NCI-H69 (cell line): ENCODE measurements at regions not wholly inside any gene's neighbourhood (a gene's known extent, or its start where the extent isn't known, plus 50 kb on each side); places are given as distances from the start of the nearest gene placed in this dataset.
A peak's percentile ranks its signal among the peaks of the same experiment; 100 is the strongest.

ENCODE experiments used
- DNase-seq: peaks from one replicate; lab custom pipeline; 2025; lab: John Stamatoyannopoulos, UW

DNA sequence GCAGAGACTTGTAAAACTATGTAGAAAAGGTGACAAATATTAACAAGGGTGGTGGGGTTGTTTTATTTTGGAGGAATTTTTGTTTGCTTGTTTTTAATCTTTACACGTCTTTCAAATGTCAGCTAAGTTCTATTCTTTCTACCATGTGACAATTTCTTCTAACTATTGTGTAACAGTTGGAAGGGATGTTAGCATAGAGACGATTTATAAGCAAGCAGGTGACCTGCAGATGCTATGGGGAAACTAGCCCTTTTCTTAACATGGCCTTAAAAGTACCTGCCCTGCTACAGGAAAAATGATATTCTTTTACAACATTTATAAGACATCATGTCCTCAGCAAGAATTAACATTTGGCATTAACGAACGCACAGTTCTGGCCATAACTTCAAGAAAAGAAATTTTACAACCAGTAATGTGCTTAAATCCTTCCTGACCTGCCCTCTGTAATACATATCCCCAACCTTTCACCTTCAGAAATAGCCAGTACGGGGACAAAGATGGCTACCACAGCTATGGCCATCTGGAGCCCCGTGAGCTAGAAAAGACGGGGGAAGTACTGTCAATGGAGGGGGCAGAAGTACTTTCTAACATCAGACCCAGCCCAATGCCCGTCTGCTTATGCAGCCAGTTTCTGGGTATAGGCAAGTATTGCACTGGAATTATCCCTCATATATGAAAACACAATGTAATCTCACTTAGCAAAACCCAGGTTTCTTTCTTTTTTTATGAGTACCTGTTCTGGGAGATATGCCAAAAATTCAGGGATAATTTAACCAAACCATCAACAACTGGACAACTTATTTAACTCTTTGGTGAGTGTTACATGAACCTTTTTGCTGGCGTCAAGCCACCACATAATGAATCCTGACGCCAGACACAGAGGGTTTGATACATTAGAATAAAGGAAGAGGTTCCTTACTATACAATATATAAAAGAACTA lies 67.7 kb upstream of the NR2F2 start:
- DNase-seq, result no peak

DNA sequence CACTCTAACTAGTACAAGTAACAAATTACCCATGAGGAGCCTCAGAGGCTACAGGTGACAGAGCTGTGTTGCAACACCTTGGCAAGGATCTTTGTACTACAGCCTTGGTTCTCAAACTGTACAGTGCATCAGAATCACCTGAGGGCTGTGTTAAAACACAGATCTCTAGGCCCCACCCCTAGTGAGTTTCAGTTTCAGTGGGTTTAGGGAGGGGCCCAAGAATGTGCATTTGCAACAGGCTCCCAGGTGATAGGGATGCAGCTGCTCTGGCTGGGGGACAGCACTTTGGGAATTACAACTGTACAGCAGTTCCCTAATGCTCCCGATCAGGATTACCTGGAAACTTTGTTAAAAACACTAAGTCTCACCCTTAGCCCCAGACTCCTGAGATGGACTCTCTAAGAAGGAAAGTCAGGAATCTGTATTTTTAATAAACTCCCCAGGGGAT lies 66.1 kb upstream of the NR2F2 start:
- no peak for DNase-seq

DNA sequence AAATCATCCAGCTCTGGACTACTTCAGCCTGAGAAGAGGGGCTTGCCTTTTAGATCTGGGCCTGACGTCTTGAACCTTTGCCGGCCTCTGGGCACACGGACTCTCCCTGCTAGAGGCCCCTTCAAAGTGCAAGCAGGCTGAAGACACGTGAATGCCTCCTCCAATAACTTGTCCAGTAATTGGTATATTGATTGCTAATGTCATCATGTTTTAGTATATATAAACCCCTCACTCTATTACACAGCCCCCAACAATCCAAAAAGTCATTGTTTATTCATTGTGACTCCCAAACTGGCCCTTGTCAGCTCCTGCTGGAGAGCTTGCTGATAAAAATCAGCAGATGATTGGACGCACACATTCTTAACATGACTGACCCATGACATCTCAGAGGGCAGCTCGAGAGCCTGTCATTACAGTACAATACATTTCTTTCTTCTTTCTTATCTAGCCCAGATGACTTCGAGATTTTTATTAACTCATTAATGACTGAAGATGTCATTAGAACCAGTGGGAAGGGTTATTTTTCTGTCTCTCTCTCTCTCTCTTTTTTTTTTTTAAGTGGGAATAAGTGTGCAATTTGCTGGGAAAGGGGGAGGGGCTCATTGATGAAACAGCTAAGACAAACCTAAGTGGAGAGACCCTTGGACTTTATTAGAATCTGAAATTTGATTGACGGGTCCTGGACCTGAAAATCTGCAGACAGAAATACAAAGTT lies 65.5 kb upstream of the NR2F2 start:
- no peak for DNase-seq

DNA sequence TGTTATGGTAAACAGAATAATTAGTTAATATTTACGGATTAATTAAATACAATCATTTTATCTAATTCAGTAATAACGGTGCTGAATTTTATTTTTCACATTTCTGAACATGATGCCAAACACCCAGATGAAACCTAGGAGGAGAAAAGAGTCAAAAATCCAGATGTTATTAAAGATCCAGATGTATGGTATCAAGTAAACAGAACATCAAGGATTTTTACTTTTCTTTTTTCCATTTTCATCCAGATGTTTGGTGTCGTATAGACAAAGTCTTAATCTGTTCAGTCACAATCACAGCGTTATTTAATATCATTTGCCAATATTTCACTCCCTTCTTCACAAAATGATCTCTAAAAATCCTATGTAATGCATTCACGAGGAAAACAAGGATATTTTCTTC lies 64.0 kb upstream of the NR2F2 start:
- no peak for DNase-seq

DNA sequence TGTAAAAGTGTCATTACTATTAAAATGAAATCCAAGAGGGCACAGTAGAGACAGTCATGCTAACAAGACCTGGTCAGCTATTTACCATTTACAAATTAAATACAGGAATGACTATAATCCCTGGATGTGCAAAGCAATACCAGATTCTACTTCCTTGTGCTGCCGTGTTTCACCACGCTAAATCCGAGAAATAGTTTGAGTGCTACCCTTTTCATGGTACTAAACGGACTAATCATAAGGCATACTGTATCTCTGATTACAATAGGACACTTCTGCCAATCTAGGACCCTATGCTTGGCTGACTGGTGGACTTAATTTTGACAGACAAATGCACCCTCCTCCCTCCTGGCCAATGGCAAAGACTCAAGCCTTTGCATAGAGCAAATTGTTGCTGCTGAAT lies 63.0 kb upstream of the NR2F2 start:
- DNase-seq, result no peak

DNA sequence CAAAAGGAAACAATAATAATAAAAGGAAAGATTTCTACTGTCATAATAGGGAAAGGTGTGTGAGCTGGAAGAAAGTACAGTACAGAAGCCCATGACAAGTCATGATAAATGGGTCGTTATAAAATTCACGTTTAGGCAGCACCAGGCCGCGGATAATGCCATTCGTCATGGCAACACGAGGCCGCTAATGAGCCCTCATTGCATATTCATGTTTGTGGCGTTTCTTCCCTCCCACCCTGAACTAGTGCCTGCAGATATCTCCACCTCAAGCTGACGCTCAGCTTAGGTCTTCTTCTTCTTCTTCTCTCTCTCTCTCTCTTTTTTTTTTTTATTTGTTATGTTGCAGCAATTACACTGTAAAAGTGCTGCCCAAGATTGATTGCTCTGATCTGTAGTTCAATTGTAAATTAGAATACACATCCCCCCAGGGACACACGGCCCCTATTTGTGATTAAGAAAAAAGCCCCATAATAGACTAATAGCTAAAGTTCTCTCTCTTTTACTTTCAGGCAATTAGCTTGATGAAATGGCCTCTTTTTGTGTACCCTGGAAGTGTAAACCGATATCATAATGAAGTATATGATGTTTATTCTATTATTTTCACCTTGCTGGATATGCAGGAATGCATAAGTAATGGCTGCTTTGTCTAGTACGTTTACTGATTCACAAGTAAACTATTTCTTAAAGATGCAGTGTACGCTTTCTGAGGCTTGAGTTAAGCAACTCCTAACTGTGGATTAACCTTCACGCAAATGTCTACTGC lies 61.9 kb upstream of the NR2F2 start:
- DNase-seq, result peak; percentile 1

DNA sequence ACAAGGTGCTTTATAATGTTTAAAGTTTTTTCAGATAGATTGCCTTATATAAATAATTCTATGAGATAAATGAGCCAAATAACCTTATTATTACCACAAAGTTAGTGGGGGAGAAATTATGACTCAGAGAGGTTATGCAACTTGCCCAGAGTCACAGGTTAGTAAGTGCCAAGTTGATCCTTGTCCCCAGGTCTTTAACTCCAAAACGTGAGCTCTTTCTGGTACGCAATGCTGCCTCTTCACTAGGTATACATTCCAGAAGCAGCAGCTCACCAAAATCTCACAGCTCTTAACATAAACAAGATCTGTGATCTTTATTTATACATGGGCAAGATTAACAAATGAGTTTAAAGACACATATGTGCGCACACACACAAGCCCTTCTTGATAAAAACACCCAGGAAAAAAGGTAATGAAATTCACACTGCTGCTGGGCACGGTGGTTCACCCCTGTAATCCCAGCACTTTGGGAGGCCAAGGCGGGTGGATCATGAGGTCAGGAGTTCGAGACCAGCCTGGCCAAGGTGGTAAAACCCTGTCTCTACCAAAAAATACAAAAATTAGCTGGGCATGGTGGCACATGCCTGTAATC lies 59.8 kb upstream of the NR2F2 start:
- DNase-seq, result no peak

DNA sequence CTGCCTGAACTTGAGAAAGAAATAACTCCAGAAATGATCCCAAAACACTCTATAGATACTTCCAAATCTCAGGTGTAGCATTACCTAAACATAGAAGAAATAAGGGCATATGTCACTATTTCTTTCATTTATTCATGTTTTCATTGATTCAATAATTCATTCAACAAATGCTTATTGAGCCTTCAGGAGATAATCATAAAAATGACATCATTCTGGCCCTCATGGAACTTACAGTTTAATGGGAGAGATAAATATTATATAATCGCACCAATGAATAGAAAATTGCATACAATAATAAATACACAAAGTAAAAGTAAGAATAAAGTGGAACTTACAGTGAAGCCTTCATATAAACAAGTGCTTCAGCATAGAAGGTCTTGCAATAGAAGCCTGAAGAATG lies 58.1 kb upstream of the NR2F2 start:
- DNase-seq, result no peak

DNA sequence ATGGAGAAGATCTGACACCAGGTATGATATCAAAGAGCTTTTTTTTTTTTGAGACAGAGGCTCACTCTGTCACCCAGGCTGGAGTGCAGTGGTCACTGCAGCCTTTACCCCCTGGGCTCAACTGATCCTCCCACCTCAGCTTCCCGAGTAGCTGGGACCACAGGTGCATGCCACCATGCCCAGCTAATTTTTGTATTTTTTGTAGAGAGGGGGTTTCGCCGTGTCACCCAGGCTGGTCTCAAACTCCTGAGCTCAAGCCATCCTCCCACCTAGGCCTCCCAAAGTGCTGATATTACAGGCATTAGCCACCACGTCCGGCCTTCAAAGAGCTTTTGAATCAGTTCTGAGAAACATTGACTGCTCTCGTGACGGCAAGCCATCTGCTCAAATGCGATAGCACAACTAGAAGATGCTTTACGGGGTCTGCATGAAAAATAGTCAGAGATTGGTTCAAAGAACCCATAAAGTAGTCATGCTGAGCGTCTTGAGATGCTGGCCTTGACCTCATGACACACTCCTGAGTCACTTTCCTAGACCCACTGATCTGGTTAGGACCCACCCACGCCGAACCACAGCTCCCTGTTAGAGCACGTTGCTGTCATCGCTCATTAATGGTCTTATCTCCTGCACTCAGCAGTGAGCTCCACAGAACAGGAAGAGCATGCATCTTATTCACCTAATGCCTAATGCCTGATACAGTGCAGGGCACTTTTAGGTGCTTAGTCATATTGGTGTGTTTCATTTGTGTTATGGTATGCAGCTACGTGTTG lies 57.0 kb upstream of the NR2F2 start:
- no peak for DNase-seq

DNA sequence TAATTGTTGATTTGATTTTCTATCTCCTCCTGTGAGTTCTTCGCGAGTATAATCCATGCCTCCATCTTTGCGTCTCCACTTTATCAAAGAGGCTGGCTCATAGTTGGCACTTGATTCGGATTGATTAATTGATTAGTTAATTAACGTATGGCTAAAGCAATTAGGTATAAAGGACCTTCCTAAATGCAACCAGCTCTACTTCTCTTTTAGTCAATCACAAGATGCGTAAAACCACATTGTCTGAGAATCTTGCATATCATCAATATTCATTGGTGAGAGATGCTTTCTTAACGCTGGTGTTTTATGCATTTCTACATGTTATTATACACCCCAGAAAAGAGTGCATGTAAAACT lies 56.4 kb upstream of the NR2F2 start:
- no peak for DNase-seq

DNA sequence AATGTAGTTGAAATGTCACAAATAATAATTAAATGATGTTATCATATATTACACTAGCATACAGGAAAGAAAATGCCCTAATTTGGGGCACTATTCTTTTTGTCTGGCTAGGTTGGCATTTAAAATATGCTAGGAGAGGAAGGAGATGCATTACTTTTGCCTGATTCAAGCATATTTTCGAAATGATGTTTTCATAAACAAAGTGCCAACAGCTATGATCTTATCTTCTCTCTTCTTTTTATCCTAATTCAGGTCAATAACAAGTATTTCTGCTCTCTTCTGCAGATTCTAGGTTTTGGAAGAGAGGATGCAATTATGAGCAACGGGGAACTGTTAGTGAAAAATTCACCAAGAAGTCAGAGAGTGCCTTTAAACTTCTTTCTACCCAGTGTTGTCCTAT lies 55.8 kb upstream of the NR2F2 start:
- DNase-seq, result no peak

DNA sequence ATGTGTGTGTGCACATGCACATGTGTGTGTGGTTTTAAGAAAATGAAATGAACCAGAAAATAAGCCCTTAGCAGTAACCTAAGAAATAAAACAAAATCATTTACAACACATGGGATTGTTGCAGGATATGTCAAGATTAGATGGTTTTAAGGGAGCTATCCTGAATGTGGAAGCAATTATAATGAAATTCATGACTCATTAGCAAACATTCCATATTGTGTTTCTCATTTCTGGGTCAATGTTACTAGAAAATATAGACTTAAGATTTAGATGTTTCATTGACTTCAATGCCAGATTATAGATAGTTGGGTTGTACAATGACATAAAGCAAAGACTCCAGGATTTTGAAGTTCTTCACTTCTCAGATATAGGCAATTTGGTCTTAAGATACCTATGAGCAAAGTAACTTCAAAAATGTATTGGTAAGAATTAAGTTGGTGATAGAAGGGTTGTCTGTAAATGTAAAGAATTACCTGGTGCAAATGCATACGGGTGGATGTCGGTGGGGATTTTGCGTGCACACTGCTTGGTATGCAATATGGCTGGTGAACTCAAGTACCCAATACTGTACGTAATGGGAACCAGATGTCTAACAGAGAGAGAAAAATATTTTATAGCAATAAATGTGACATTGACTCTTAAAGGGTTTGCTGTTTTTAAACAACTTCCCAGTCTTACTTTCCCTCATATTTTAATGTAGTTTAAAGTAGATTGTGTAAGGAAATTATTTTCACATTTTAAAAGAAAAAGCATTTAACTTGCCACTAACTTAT lies 53.9 kb upstream of the NR2F2 start:
- no peak for DNase-seq
